ENCODE measurements at regions not wholly inside any gene's neighbourhood (a gene's known extent, or its start where the extent isn't known, plus 50 kb on each side); places are given as distances from the start of the nearest gene placed in this dataset.

GRCh38 chr2:16174693-16175045, 234.3 kb downstream of the MYCN start:
- intact Hi-C loops (cut with micrococcal nuclease; ENCODE audit: unreplicated experiment): no loop called here
- H3K4me1 Mint-ChIP-seq (ENCODE audit: low read depth, unreplicated experiment): no peaks in the 10 kb centered on the region
- DNase-seq: no peak
- H3K36me3 Mint-ChIP-seq (ENCODE audit: insufficient read depth, unreplicated experiment): no peaks in the 10 kb centered on the region
- BruUV-seq (replicated peaks): no TSS peak
- CTCF ChIA-PET: no interaction called here
- no peak for TF ChIP-seq CTCF (IDR thresholded peaks at IDR 0.05; ENCODE audit: unreplicated experiment)
- H3K9me3 Mint-ChIP-seq (ENCODE audit: low read depth, unreplicated experiment): no peaks in the 10 kb centered on the region
- no peak overlapping the region for H3K27ac Mint-ChIP-seq (ENCODE audit: unreplicated experiment)
- H3K27me3 Mint-ChIP-seq (ENCODE audit: unreplicated experiment): no peaks in the 10 kb centered on the region
- H3K4me3 Mint-ChIP-seq (ENCODE audit: low read depth, unreplicated experiment): no peak overlapping the region

- H3K4me3 Mint-ChIP-seq (ENCODE audit: low read depth, unreplicated experiment): no peak overlapping the region
- H3K27ac Mint-ChIP-seq (ENCODE audit: unreplicated experiment): no peak overlapping the region
- H3K9me3 Mint-ChIP-seq (ENCODE audit: low read depth, unreplicated experiment): no peaks in the 10 kb centered on the region
- BruUV-seq (replicated peaks): no TSS peak
- CTCF ChIA-PET: no interaction called here
- no peak for DNase-seq
- no peaks in the 10 kb centered on the region for H3K36me3 Mint-ChIP-seq (ENCODE audit: insufficient read depth, unreplicated experiment)
- no peaks in the 10 kb centered on the region for H3K27me3 Mint-ChIP-seq (ENCODE audit: unreplicated experiment)
- no peak for TF ChIP-seq CTCF (IDR thresholded peaks at IDR 0.05; ENCODE audit: unreplicated experiment)
- no peaks in the 10 kb centered on the region for H3K4me1 Mint-ChIP-seq (ENCODE audit: low read depth, unreplicated experiment)
- intact Hi-C loops (cut with micrococcal nuclease; ENCODE audit: unreplicated experiment): no loop called here
These were observed 233.7 kb downstream of the MYCN start for GRCh38 chr2:16173893-16174692.

- Mint-ChIP-seq H3K4me1 (ENCODE audit: low read depth, unreplicated experiment) (peaks cover 10% of the 10 kb centered on the region), H3K27ac (ENCODE audit: unreplicated experiment) (no peak overlapping the region), H3K36me3 (ENCODE audit: insufficient read depth, unreplicated experiment) (no peaks in the 10 kb centered on the region), H3K27me3 (ENCODE audit: unreplicated experiment) (no peaks in the 10 kb centered on the region), H3K4me3 (ENCODE audit: low read depth, unreplicated experiment) (no peak overlapping the region), H3K9me3 (ENCODE audit: low read depth, unreplicated experiment) (peaks cover 3% of the 10 kb centered on the region)
- CTCF ChIA-PET: no interaction called here
- no TSS peak for BruUV-seq (replicated peaks)
- no peak for TF ChIP-seq CTCF (IDR thresholded peaks at IDR 0.05; ENCODE audit: unreplicated experiment)
- no peak for DNase-seq
- intact Hi-C loops (cut with micrococcal nuclease; ENCODE audit: unreplicated experiment): no loop called here
These were observed 232.2 kb downstream of the MYCN start for GRCh38 chr2:16172324-16173175.

- CTCF ChIA-PET: no interaction called here
These were observed 231.1 kb downstream of the MYCN start for GRCh38 chr2:16171425-16171920.

More at GRCh38 chr2:16171425-16171920, 231.1 kb downstream of the MYCN start:
- Mint-ChIP-seq H3K9me3 (ENCODE audit: low read depth, unreplicated experiment) (peaks cover 3% of the 10 kb centered on the region), H3K27me3 (ENCODE audit: unreplicated experiment) (no peaks in the 10 kb centered on the region), H3K36me3 (ENCODE audit: insufficient read depth, unreplicated experiment) (no peaks in the 10 kb centered on the region), H3K27ac (ENCODE audit: unreplicated experiment) (no peak overlapping the region), H3K4me3 (ENCODE audit: low read depth, unreplicated experiment) (no peak overlapping the region), H3K4me1 (ENCODE audit: low read depth, unreplicated experiment) (peaks cover 14% of the 10 kb centered on the region)
- intact Hi-C loops (cut with micrococcal nuclease; ENCODE audit: unreplicated experiment): no loop called here
- BruUV-seq (replicated peaks): no TSS peak
- no peak for TF ChIP-seq CTCF (IDR thresholded peaks at IDR 0.05; ENCODE audit: unreplicated experiment)
- no peak for DNase-seq

Measured in Calu3 (cell line).